Smooth muscle cell (in vitro differentiated cells): ENCODE measurements at regions not wholly inside any gene's neighbourhood (a gene's known extent, or its start where the extent isn't known, plus 50 kb on each side); places are given as distances from the start of the nearest gene placed in this dataset.

Experiments
- DNase-seq: peaks from one replicate; lab custom pipeline; 2025; ENCODE audit not compliant: unreplicated experiment; lab: John Stamatoyannopoulos, UW
- H2AFZ ChIP-seq: fragments of 200-600 bp; sonication (generic); 2 replicates; pipeline ENCODE4 v1.6.0; 2016; ENCODE audit warnings: antibody characterized with exemption, low read depth, mild to moderate bottlenecking
- H3F3A ChIP-seq: fragments of 200-600 bp; sonication (generic); 2 replicates; pipeline ENCODE4 v1.6.0; 2017; ENCODE audit warnings: antibody characterized with exemption, low read depth
- H3K27ac ChIP-seq: fragments of 200-600 bp; sonication (generic); 2 replicates; pipeline ENCODE4 v1.5.1; 2016; ENCODE audit warnings: low read depth, mild to moderate bottlenecking
- H3K27me3 ChIP-seq: fragments of 200-600 bp; sonication (generic); 2 replicates; pipeline ENCODE4 v1.6.1; 2016; ENCODE audit warnings: low read depth, mild to moderate bottlenecking
- H3K36me3 ChIP-seq: fragments of 200-600 bp; sonication (generic); 2 replicates; pipeline ENCODE4 v1.5.1; 2016; ENCODE audit warnings: low read depth
- H3K4me1 ChIP-seq: fragments of 200-600 bp; sonication (generic); 2 replicates; pipeline ENCODE4 v1.5.1; 2016; ENCODE audit warnings: low read depth
- H3K4me2 ChIP-seq: fragments of 200-600 bp; sonication (generic); 2 replicates; pipeline ENCODE4 v1.6.0; 2016; ENCODE audit warnings: mild to moderate bottlenecking
- H3K4me3 ChIP-seq: fragments of 200-600 bp; sonication (generic); 2 replicates; pipeline ENCODE4 v1.5.1; 2016; ENCODE audit warnings: mild to moderate bottlenecking
- H3K79me2 ChIP-seq: fragments of 200-600 bp; sonication (generic); 2 replicates; pipeline ENCODE4 v1.6.0; 2016; ENCODE audit warnings: low read depth, mild to moderate bottlenecking
- H3K9ac ChIP-seq: fragments of 200-600 bp; sonication (generic); 2 replicates; pipeline ENCODE4 v1.6.0; 2016; ENCODE audit warnings: low read depth
- H3K9me3 ChIP-seq: fragments of 200-600 bp; sonication (generic); replicated peaks from 2 replicates; pipeline ENCODE4 v1.5.1; 2016; ENCODE audit warnings: low read depth
- H4K20me1 ChIP-seq: fragments of 200-600 bp; sonication (generic); 2 replicates; pipeline ENCODE4 v1.6.0; 2016; ENCODE audit warnings: low read depth
- CTCF ChIP-seq: fragments of 200-600 bp; sonication (generic); IDR thresholded peaks from 2 replicates; pipeline ENCODE4 v1.5.1; 2017; ENCODE audit warnings: borderline replicate concordance, mild to moderate bottlenecking, antibody characterized with exemption; ENCODE audit not compliant: insufficient read depth, poor library complexity, severe bottlenecking
- WGBS: methylation state at CpG from one replicate; pipeline ENCODE4 v1.1.7; 2016; ENCODE audit warnings: low lambda C conversion rate; 5-methylcytosine and 5-hydroxymethylcytosine counted together

DNA sequence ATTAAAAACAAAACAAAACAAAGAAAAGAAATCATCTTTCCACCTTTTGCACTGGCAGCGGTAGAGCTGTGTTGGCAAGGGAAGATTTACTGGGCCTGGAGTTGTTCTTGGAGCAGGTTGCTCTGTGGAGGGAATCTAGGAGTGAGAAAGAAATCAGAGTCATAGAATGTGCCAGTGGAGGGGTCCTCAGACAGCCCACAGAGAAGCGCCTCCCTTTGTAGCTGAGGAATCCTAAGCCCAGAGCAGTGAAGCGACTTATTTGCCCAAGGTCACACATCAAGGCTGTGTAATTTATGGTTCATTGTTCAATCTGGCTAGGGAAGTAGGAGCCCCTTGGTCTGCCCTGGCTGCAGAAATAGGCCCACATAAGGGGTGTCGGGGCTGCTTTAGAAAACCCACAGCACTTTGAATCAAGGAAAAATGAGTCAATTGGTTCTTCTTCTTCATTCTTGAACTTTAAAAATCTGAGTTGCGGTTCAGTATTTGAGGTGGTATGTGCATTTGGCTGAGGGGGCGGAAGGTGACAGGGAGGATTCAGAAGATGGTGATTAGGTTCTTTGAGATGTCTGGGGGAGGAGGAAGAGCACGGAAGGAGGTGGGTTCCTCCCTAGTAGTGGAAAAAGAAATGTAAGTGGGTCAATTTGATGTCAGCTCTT, 253.7 kb downstream of the PTEN start:
- WGBS = 80% methylated on average over 7 of the region's 7 CpGs
- no peaks in the 10 kb centered on the region for H4K20me1 ChIP-seq
- H2AFZ ChIP-seq = no peak overlapping the region
- H3K4me3 ChIP-seq = no peak overlapping the region
- no peak for DNase-seq
- no peaks in the 10 kb centered on the region for H3K36me3 ChIP-seq
- TF ChIP-seq CTCF = no peak
- H3K79me2 ChIP-seq = no peaks in the 10 kb centered on the region
- peaks cover 12% of the 10 kb centered on the region for H3F3A ChIP-seq
- peak overlapping the region; percentile 9 for H3K9ac ChIP-seq
- H3K27me3 ChIP-seq = no peaks in the 10 kb centered on the region
- peaks cover 13% of the 10 kb centered on the region for H3K4me1 ChIP-seq
- no peaks in the 10 kb centered on the region for H3K9me3 ChIP-seq
- peak overlapping the region; percentile 13 for H3K4me2 ChIP-seq
- H3K27ac ChIP-seq = peak overlapping the region; percentile 67

GRCh38 chr10:88117869-88118632, 254.6 kb downstream of the PTEN start:
- no peak for TF ChIP-seq CTCF
- Histone ChIP-seq H3F3A (peaks cover 12% of the 10 kb centered on the region), H4K20me1 (no peaks in the 10 kb centered on the region), H3K4me2 (no peak overlapping the region), H3K79me2 (no peaks in the 10 kb centered on the region), H3K4me1 (peaks cover 13% of the 10 kb centered on the region), H3K9ac (no peak overlapping the region), H2AFZ (no peak overlapping the region), H3K9me3 (no peaks in the 10 kb centered on the region), H3K27ac (peak overlapping the region; percentile 67), H3K27me3 (no peaks in the 10 kb centered on the region), H3K36me3 (no peaks in the 10 kb centered on the region), H3K4me3 (no peak overlapping the region)
- 91% methylated on average over 4 of the region's 4 CpGs for WGBS
- no peak for DNase-seq

GRCh38 chr10:88118729-88119128, 255.3 kb downstream of the PTEN start:
- Histone ChIP-seq H3F3A (peaks cover 12% of the 10 kb centered on the region), H3K4me1 (peaks cover 13% of the 10 kb centered on the region), H2AFZ (no peak overlapping the region), H3K4me2 (no peak overlapping the region), H3K27ac (no peak overlapping the region), H3K27me3 (no peaks in the 10 kb centered on the region), H3K9ac (no peak overlapping the region), H3K79me2 (no peaks in the 10 kb centered on the region), H4K20me1 (no peaks in the 10 kb centered on the region), H3K36me3 (no peaks in the 10 kb centered on the region), H3K9me3 (no peaks in the 10 kb centered on the region), H3K4me3 (no peak overlapping the region)
- 73% methylated on average over 4 of the region's 4 CpGs for WGBS
- TF ChIP-seq CTCF = no peak
- DNase-seq = no peak

GRCh38 chr10:88119160-88119559, 255.7 kb downstream of the PTEN start:
- H2AFZ ChIP-seq = no peak overlapping the region
- H3F3A ChIP-seq = peaks cover 12% of the 10 kb centered on the region
- no peak overlapping the region for H3K4me3 ChIP-seq
- H3K4me2 ChIP-seq = no peak overlapping the region
- H3K9me3 ChIP-seq = no peaks in the 10 kb centered on the region
- no peak overlapping the region for H3K27ac ChIP-seq
- no peak for DNase-seq
- no peaks in the 10 kb centered on the region for H4K20me1 ChIP-seq
- no peak overlapping the region for H3K9ac ChIP-seq
- no peak for TF ChIP-seq CTCF
- WGBS = 95% methylated on average over 2 of the region's 2 CpGs
- H3K27me3 ChIP-seq = no peaks in the 10 kb centered on the region
- H3K36me3 ChIP-seq = no peaks in the 10 kb centered on the region
- peaks cover 13% of the 10 kb centered on the region for H3K4me1 ChIP-seq
- H3K79me2 ChIP-seq = no peaks in the 10 kb centered on the region
